ENCODE measurements at regions not wholly inside any gene's neighbourhood (a gene's known extent, or its start where the extent isn't known, plus 50 kb on each side); places are given as distances from the start of the nearest gene placed in this dataset.
A peak's percentile ranks its signal among the peaks of the same experiment; 100 is the strongest.

GRCh38 chr6:33967966-33968724 is 164.3 kb upstream of the MLN start:
- Histone ChIP-seq H3K36me3 (no peaks in the 10 kb centered on the region), H3K4me3 (no peak overlapping the region), H3K4me1 (replicated peaks) (no peaks in the 10 kb centered on the region), H3K27me3 (replicated peaks; ENCODE audit: insufficient read depth) (no peaks in the 10 kb centered on the region), H3K9me3 (no peaks in the 10 kb centered on the region), H3K27ac (no peak overlapping the region)
- WGBS, result 54% methylated on average over 3 of the region's 3 CpGs
- TF ChIP-seq CTCF (IDR thresholded peaks at IDR 0.05), result peak in 3 of 4 experiments; percentile 16 to 40 (median 27)
- no peak for TF ChIP-seq POLR2A (IDR thresholded peaks at IDR 0.05)
- intact Hi-C loops (cut with DNase I), result no loop called here
- DNase-seq (ENCODE audit: low spot score), result no peak

- Histone ChIP-seq H3K27me3 (replicated peaks; ENCODE audit: insufficient read depth) (no peaks in the 10 kb centered on the region), H3K27ac (no peak overlapping the region), H3K4me3 (no peak overlapping the region), H3K36me3 (no peaks in the 10 kb centered on the region), H3K9me3 (no peaks in the 10 kb centered on the region), H3K4me1 (replicated peaks) (no peaks in the 10 kb centered on the region)
- TF ChIP-seq POLR2AphosphoS5 (IDR thresholded peaks at IDR 0.05), result no peak
- no peak for TF ChIP-seq POLR2A (IDR thresholded peaks at IDR 0.05)
- no peak for TF ChIP-seq CTCF (IDR thresholded peaks at IDR 0.05)
- intact Hi-C loops (cut with DNase I), result no loop called here
- WGBS, result 68% methylated on average over 3 of the region's 3 CpGs
- no peak for DNase-seq (ENCODE audit: low spot score)
Observed at GRCh38 chr6:33967265-33967767, 163.5 kb upstream of the MLN start.

- 82% methylated on average over 2 of the region's 2 CpGs for WGBS
- intact Hi-C loops (cut with DNase I), result no loop called here
- TF ChIP-seq POLR2AphosphoS5 (IDR thresholded peaks at IDR 0.05) (no peak), CTCF (IDR thresholded peaks at IDR 0.05) (no peak), POLR2A (IDR thresholded peaks at IDR 0.05) (no peak)
- no peaks in the 10 kb centered on the region for H3K27me3 ChIP-seq (replicated peaks; ENCODE audit: insufficient read depth)
- no peak overlapping the region for H3K27ac ChIP-seq
- no peak for DNase-seq (ENCODE audit: low spot score)
- no peaks in the 10 kb centered on the region for H3K4me1 ChIP-seq (replicated peaks)
- no peaks in the 10 kb centered on the region for H3K9me3 ChIP-seq
- H3K36me3 ChIP-seq, result no peaks in the 10 kb centered on the region
- no peak overlapping the region for H3K4me3 ChIP-seq
Observed at GRCh38 chr6:33966536-33966935, 162.7 kb upstream of the MLN start.

GRCh38 chr6:33965766-33966165 is 162.0 kb upstream of the MLN start:
- no peak overlapping the region for H3K27ac ChIP-seq
- H3K27me3 ChIP-seq (replicated peaks; ENCODE audit: insufficient read depth), result no peaks in the 10 kb centered on the region
- WGBS, result 79% methylated on average over 8 of the region's 8 CpGs
- DNase-seq (ENCODE audit: low spot score), result no peak
- no peaks in the 10 kb centered on the region for H3K9me3 ChIP-seq
- H3K4me3 ChIP-seq, result no peak overlapping the region
- no peak for TF ChIP-seq POLR2A (IDR thresholded peaks at IDR 0.05)
- no peak for TF ChIP-seq CTCF (IDR thresholded peaks at IDR 0.05)
- no peak for TF ChIP-seq POLR2AphosphoS5 (IDR thresholded peaks at IDR 0.05)
- no peaks in the 10 kb centered on the region for H3K4me1 ChIP-seq (replicated peaks)
- H3K36me3 ChIP-seq, result no peaks in the 10 kb centered on the region
- intact Hi-C loops (cut with DNase I), result no loop called here

- Histone ChIP-seq H3K4me3 (no peak overlapping the region), H3K4me1 (replicated peaks) (no peaks in the 10 kb centered on the region), H3K36me3 (no peaks in the 10 kb centered on the region), H3K9me3 (no peaks in the 10 kb centered on the region), H3K27me3 (replicated peaks; ENCODE audit: insufficient read depth) (no peaks in the 10 kb centered on the region), H3K27ac (no peak overlapping the region)
- DNase-seq (ENCODE audit: low spot score), result no peak
- intact Hi-C loops (cut with DNase I), result no loop called here
- TF ChIP-seq POLR2AphosphoS5 (IDR thresholded peaks at IDR 0.05) (no peak), CTCF (IDR thresholded peaks at IDR 0.05) (no peak), POLR2A (IDR thresholded peaks at IDR 0.05) (no peak)
- WGBS, result 94% methylated on average over 3 of the region's 3 CpGs
Observed at GRCh38 chr6:33964387-33964786, 160.6 kb upstream of the MLN start.
